ENCODE measurements at regions not wholly inside any gene's neighbourhood (a gene's known extent, or its start where the extent isn't known, plus 50 kb on each side); places are given as distances from the start of the nearest gene placed in this dataset.
"Not testable (repeated sequence)": the region's sequence is repeated elsewhere in the genome, so short reads cannot be mapped to it uniquely, and the experiment has no call there.

- H3K4me3 ChIP-seq (ENCODE audit: low read depth, low read length): no peak overlapping the region
- no peak for DNase-seq (ENCODE audit: low read depth)
- no peak for TF ChIP-seq CTCF (conservative IDR thresholded peaks at IDR 0.05; ENCODE audit: low read depth, low read length)
These were observed 535.6 kb upstream of the KCND2 start for GRCh38 chr7:119737390-119737789.

GRCh38 chr7:119745280-119745679 is 527.7 kb upstream of the KCND2 start:
- H3K4me3 ChIP-seq (ENCODE audit: low read depth, low read length); DNase-seq (ENCODE audit: low read depth): not testable (repeated sequence)

GRCh38 chr7:119748251-119748860 is 524.6 kb upstream of the KCND2 start:
- no peak for TF ChIP-seq CTCF (conservative IDR thresholded peaks at IDR 0.05; ENCODE audit: low read depth, low read length)
- DNase-seq (ENCODE audit: low read depth): no peak
- no peak overlapping the region for H3K4me3 ChIP-seq (ENCODE audit: low read depth, low read length)

GRCh38 chr7:119748991-119749390 is 524.0 kb upstream of the KCND2 start:
- no peak overlapping the region for H3K4me3 ChIP-seq (ENCODE audit: low read depth, low read length)
- TF ChIP-seq CTCF (conservative IDR thresholded peaks at IDR 0.05; ENCODE audit: low read depth, low read length): no peak
- peak; percentile 4 for DNase-seq (ENCODE audit: low read depth)

- DNase-seq (ENCODE audit: low read depth): no peak
- no peak overlapping the region for H3K4me3 ChIP-seq (ENCODE audit: low read depth, low read length)
- TF ChIP-seq CTCF (conservative IDR thresholded peaks at IDR 0.05; ENCODE audit: low read depth, low read length): no peak
These were observed 516.3 kb upstream of the KCND2 start for GRCh38 chr7:119756687-119757086.

- TF ChIP-seq CTCF (conservative IDR thresholded peaks at IDR 0.05; ENCODE audit: low read depth, low read length): no peak
- H3K4me3 ChIP-seq (ENCODE audit: low read depth, low read length): no peak overlapping the region
- DNase-seq (ENCODE audit: low read depth): no peak
These were observed 514.7 kb upstream of the KCND2 start for GRCh38 chr7:119758254-119758653.

GRCh38 chr7:119761776-119762175 is 511.2 kb upstream of the KCND2 start:
- TF ChIP-seq CTCF (conservative IDR thresholded peaks at IDR 0.05; ENCODE audit: low read depth, low read length): no peak
- no peak overlapping the region for H3K4me3 ChIP-seq (ENCODE audit: low read depth, low read length)
- DNase-seq (ENCODE audit: low read depth): peak; percentile 2

All from choroid plexus epithelial cell (primary cell).